Panc1 (cell line): ENCODE measurements at regions not wholly inside any gene's neighbourhood (a gene's known extent, or its start where the extent isn't known, plus 50 kb on each side); places are given as distances from the start of the nearest gene placed in this dataset.

Experiments
- ATAC-seq: fragments of 200-7000 bp; cut with Tn5 transposase; 2 replicates; pipeline ENCODE4 v1.9.1; 2020; ENCODE audit warnings: mild to moderate bottlenecking, moderate library complexity
- BruUV-seq: library from RNA; stranded (reverse); fragments of 400-500 nt; replicated peaks from 2 replicates; lab custom pipeline; 2021; lab: Mats Ljungman, UMichigan
- CTCF ChIA-PET: fragments of 300-600 bp; sonication (Branson Sonifier 250); formaldehyde crosslinking; loops from one replicate; lab custom pipeline; 2022; ENCODE audit warnings: antibody characterized with exemption; lab: Charles Lee
- POLR2A ChIA-PET: fragments of 300-600 bp; sonication (Branson Sonifier 250); formaldehyde crosslinking; loops from one replicate; lab custom pipeline; 2022; ENCODE audit warnings: antibody characterized with exemption; lab: Charles Lee
- DNase-seq: peaks from one replicate; pipeline ENCODE4 v3.0.0-alpha.2; 2010; ENCODE audit warnings: low read depth, low spot score
- H3K27ac ChIP-seq: 2 replicates; pipeline ENCODE4 v1.5.1; 2011; ENCODE audit warnings: mild to moderate bottlenecking, low read length, inconsistent platforms
- H3K27me3 ChIP-seq: fragments of 200-500 bp; sonication (Bioruptor generic); 2 replicates; pipeline ENCODE4 v1.6.0; 2014; ENCODE audit warnings: low read length, inconsistent platforms; ENCODE audit not compliant: control insufficient read depth, insufficient read depth
- H3K36me3 ChIP-seq: fragments of 200-500 bp; sonication (Bioruptor generic); 2 replicates; pipeline ENCODE4 v1.5.1; 2014; ENCODE audit warnings: inconsistent platforms, mild to moderate bottlenecking, low read length, moderate library complexity; ENCODE audit not compliant: control insufficient read depth, insufficient read depth
- H3K4me1 ChIP-seq: 2 replicates; pipeline ENCODE4 v1.5.1; 2011; ENCODE audit warnings: inconsistent platforms, mild to moderate bottlenecking, low read length, moderate library complexity; ENCODE audit not compliant: control insufficient read depth, insufficient read depth
- H3K4me3 ChIP-seq, 2 experiments: 2 replicates each; pipeline ENCODE4 v1.5.1; 2011 to 2012; ENCODE audit warnings: low read depth in 2 of 2, low read length in 2 of 2, mild to moderate bottlenecking in 2 of 2, inconsistent platforms in 1 of 2, moderate library complexity in 1 of 2
- H3K9me3 ChIP-seq: fragments of 200-500 bp; sonication (Bioruptor generic); 2 replicates; pipeline ENCODE4 v1.5.1; 2014; ENCODE audit warnings: low read depth, mild to moderate bottlenecking, inconsistent platforms, low read length, moderate library complexity; ENCODE audit not compliant: control insufficient read depth, insufficient read depth
- CTCF ChIP-seq: fragments of 450-650 bp; IDR thresholded peaks from 2 replicates; pipeline ENCODE4 v1.5.1; 2017; ENCODE audit warnings: mild to moderate bottlenecking
- POLR2AphosphoS5 ChIP-seq: IDR thresholded peaks from 2 replicates; pipeline ENCODE4 v1.6.1; 2012; ENCODE audit warnings: mild to moderate bottlenecking, low read depth, low read length, moderate library complexity
- REST ChIP-seq, 2 experiments: IDR thresholded peaks; 2 replicates each; pipeline ENCODE4 v1.6.1; 2011 to 2012; ENCODE audit warnings: low read depth in 2 of 2, control low read depth in 1 of 2, low read length in 1 of 2, mild to moderate bottlenecking in 1 of 2, moderate library complexity in 1 of 2; ENCODE audit not compliant: insufficient read depth in 1 of 2
- SIN3A ChIP-seq: IDR thresholded peaks from 2 replicates; pipeline ENCODE4 v1.6.1; 2012; ENCODE audit warnings: low read depth, mild to moderate bottlenecking, low read length, moderate library complexity, borderline replicate concordance; ENCODE audit not compliant: insufficient read depth
- TCF7L2 ChIP-seq: IDR thresholded peaks from 2 replicates; pipeline ENCODE4 v1.6.1; 2011; ENCODE audit warnings: mild to moderate bottlenecking, low read depth, low read length, inconsistent platforms
- in situ Hi-C: cut with HindIII; loops from 2 replicates; pipeline ENCODE4 v1.10.0; 2016; ENCODE audit warnings: low sequenced_read_pairs, low pct_unique_long_range_greater_than_20kb
- intact Hi-C: fragments of 100-400 bp; cut with micrococcal nuclease; formaldehyde crosslinking; loops from one replicate; pipeline ENCODE4 v1.10.0; 2022; ENCODE audit not compliant: unreplicated experiment

- TF ChIP-seq SIN3A = no peak
- no peak for TF ChIP-seq TCF7L2
- H3K27me3 ChIP-seq = no peaks in the 10 kb centered on the region
- DNase-seq (no peak), ATAC-seq (no peak)
- no peaks in the 10 kb centered on the region for H3K4me1 ChIP-seq
- POLR2A ChIA-PET = no interaction called here
- H3K9me3 ChIP-seq = no peaks in the 10 kb centered on the region
- no peaks in the 10 kb centered on the region for H3K36me3 ChIP-seq
- intact Hi-C loops = no loop called here
- no peak overlapping the region for H3K4me3 ChIP-seq
- CTCF ChIA-PET = interaction anchor here (0.9 kb wide), 1 partner anchor 33 kb away, joined by 3 read pairs; no protein-coding TSS in a partner anchor
- no peak overlapping the region for H3K27ac ChIP-seq
- no TSS peak for BruUV-seq
- in situ Hi-C loops = no loop called here
Measured at GRCh38 chr12:114769634-114770033, 85.7 kb upstream of the TBX3 start.

GRCh38 chr12:114767906-114768722, 84.1 kb upstream of the TBX3 start:
- BruUV-seq = no TSS peak
- DNase-seq = no peak
- no peaks in the 10 kb centered on the region for H3K36me3 ChIP-seq
- no peaks in the 10 kb centered on the region for H3K27me3 ChIP-seq
- ATAC-seq = no peak
- H3K4me1 ChIP-seq = no peaks in the 10 kb centered on the region
- intact Hi-C loops (no loop called here), in situ Hi-C loops (no loop called here)
- no peak overlapping the region for H3K4me3 ChIP-seq
- CTCF ChIA-PET = no interaction called here
- POLR2A ChIA-PET = no interaction called here
- H3K27ac ChIP-seq = no peak overlapping the region
- H3K9me3 ChIP-seq = no peaks in the 10 kb centered on the region
- TF ChIP-seq SIN3A (no peak), TCF7L2 (no peak), CTCF (no peak), POLR2AphosphoS5 (no peak), REST (IDR thresholded peaks at IDR 0.05; ENCODE audit: insufficient read depth in 1 of 2, low read depth in 2 of 2, low read length in 1 of 2) (no peak)
